Smooth muscle cell (in vitro differentiated cells): ENCODE measurements at regions not wholly inside any gene's neighbourhood (a gene's known extent, or its start where the extent isn't known, plus 50 kb on each side); places are given as distances from the start of the nearest gene placed in this dataset.

Experiments used
- DNase-seq: peaks from one replicate; lab custom pipeline; 2025; ENCODE audit not compliant: unreplicated experiment; lab: John Stamatoyannopoulos, UW
- H2AFZ ChIP-seq: fragments of 200-600 bp; sonication (generic); 2 replicates; pipeline ENCODE4 v1.6.0; 2016; ENCODE audit warnings: antibody characterized with exemption, low read depth, mild to moderate bottlenecking
- H3F3A ChIP-seq: fragments of 200-600 bp; sonication (generic); 2 replicates; pipeline ENCODE4 v1.6.0; 2017; ENCODE audit warnings: antibody characterized with exemption, low read depth
- H3K27ac ChIP-seq: fragments of 200-600 bp; sonication (generic); 2 replicates; pipeline ENCODE4 v1.5.1; 2016; ENCODE audit warnings: low read depth, mild to moderate bottlenecking
- H3K27me3 ChIP-seq: fragments of 200-600 bp; sonication (generic); 2 replicates; pipeline ENCODE4 v1.6.1; 2016; ENCODE audit warnings: low read depth, mild to moderate bottlenecking
- H3K36me3 ChIP-seq: fragments of 200-600 bp; sonication (generic); 2 replicates; pipeline ENCODE4 v1.5.1; 2016; ENCODE audit warnings: low read depth
- H3K4me1 ChIP-seq: fragments of 200-600 bp; sonication (generic); 2 replicates; pipeline ENCODE4 v1.5.1; 2016; ENCODE audit warnings: low read depth
- H3K4me2 ChIP-seq: fragments of 200-600 bp; sonication (generic); 2 replicates; pipeline ENCODE4 v1.6.0; 2016; ENCODE audit warnings: mild to moderate bottlenecking
- H3K4me3 ChIP-seq: fragments of 200-600 bp; sonication (generic); 2 replicates; pipeline ENCODE4 v1.5.1; 2016; ENCODE audit warnings: mild to moderate bottlenecking
- H3K79me2 ChIP-seq: fragments of 200-600 bp; sonication (generic); 2 replicates; pipeline ENCODE4 v1.6.0; 2016; ENCODE audit warnings: low read depth, mild to moderate bottlenecking
- H3K9ac ChIP-seq: fragments of 200-600 bp; sonication (generic); 2 replicates; pipeline ENCODE4 v1.6.0; 2016; ENCODE audit warnings: low read depth
- H3K9me3 ChIP-seq: fragments of 200-600 bp; sonication (generic); replicated peaks from 2 replicates; pipeline ENCODE4 v1.5.1; 2016; ENCODE audit warnings: low read depth
- H4K20me1 ChIP-seq: fragments of 200-600 bp; sonication (generic); 2 replicates; pipeline ENCODE4 v1.6.0; 2016; ENCODE audit warnings: low read depth
- CTCF ChIP-seq: fragments of 200-600 bp; sonication (generic); IDR thresholded peaks from 2 replicates; pipeline ENCODE4 v1.5.1; 2017; ENCODE audit warnings: borderline replicate concordance, mild to moderate bottlenecking, antibody characterized with exemption; ENCODE audit not compliant: insufficient read depth, poor library complexity, severe bottlenecking
- WGBS: methylation state at CpG from one replicate; pipeline ENCODE4 v1.1.7; 2016; ENCODE audit warnings: low lambda C conversion rate; 5-methylcytosine and 5-hydroxymethylcytosine counted together

- Histone ChIP-seq H3K36me3 (no peaks in the 10 kb centered on the region), H3K79me2 (no peaks in the 10 kb centered on the region), H3K4me2 (no peak overlapping the region), H3K9me3 (no peaks in the 10 kb centered on the region), H3F3A (peaks cover 4% of the 10 kb centered on the region), H2AFZ (no peak overlapping the region), H3K4me1 (peaks cover 11% of the 10 kb centered on the region), H4K20me1 (no peaks in the 10 kb centered on the region), H3K27me3 (no peaks in the 10 kb centered on the region), H3K9ac (no peak overlapping the region), H3K4me3 (no peak overlapping the region), H3K27ac (no peak overlapping the region)
- TF ChIP-seq CTCF: no peak
- 93% methylated on average over 2 of the region's 2 CpGs for WGBS
- DNase-seq: no peak
These were observed 81.4 kb downstream of the GAS1 start for GRCh38 chr9:86865952-86866351.

GRCh38 chr9:86860006-86860405 lies 87.3 kb downstream of the GAS1 start:
- Histone ChIP-seq H3K27me3 (no peaks in the 10 kb centered on the region), H3K4me3 (no peak overlapping the region), H3K79me2 (no peaks in the 10 kb centered on the region), H2AFZ (no peak overlapping the region), H3F3A (no peaks in the 10 kb centered on the region), H3K9ac (no peak overlapping the region), H3K4me2 (no peak overlapping the region), H3K27ac (no peak overlapping the region), H3K4me1 (peaks cover 6% of the 10 kb centered on the region), H3K9me3 (no peaks in the 10 kb centered on the region), H4K20me1 (no peaks in the 10 kb centered on the region), H3K36me3 (no peaks in the 10 kb centered on the region)
- no peak for DNase-seq
- no peak for TF ChIP-seq CTCF
- WGBS: 81% methylated on average over 6 of the region's 6 CpGs

GRCh38 chr9:86859056-86859455 lies 88.2 kb downstream of the GAS1 start:
- no peak for TF ChIP-seq CTCF
- Histone ChIP-seq H4K20me1 (no peaks in the 10 kb centered on the region), H3K4me1 (peaks cover 9% of the 10 kb centered on the region), H3K4me3 (no peak overlapping the region), H3K79me2 (no peaks in the 10 kb centered on the region), H3K4me2 (no peak overlapping the region), H3K9ac (no peak overlapping the region), H3F3A (no peaks in the 10 kb centered on the region), H2AFZ (no peak overlapping the region), H3K27me3 (no peaks in the 10 kb centered on the region), H3K9me3 (no peaks in the 10 kb centered on the region), H3K27ac (no peak overlapping the region), H3K36me3 (no peaks in the 10 kb centered on the region)
- WGBS: 57% methylated on average over 3 of the region's 3 CpGs
- DNase-seq: no peak

GRCh38 chr9:86858009-86858408 lies 89.3 kb downstream of the GAS1 start:
- no peak for TF ChIP-seq CTCF
- Histone ChIP-seq H3K27ac (no peak overlapping the region), H3K9ac (no peak overlapping the region), H2AFZ (no peak overlapping the region), H3K27me3 (no peaks in the 10 kb centered on the region), H3K4me2 (no peak overlapping the region), H4K20me1 (no peaks in the 10 kb centered on the region), H3K79me2 (no peaks in the 10 kb centered on the region), H3K4me3 (no peak overlapping the region), H3K36me3 (no peaks in the 10 kb centered on the region), H3F3A (no peaks in the 10 kb centered on the region), H3K9me3 (no peaks in the 10 kb centered on the region), H3K4me1 (peaks cover 9% of the 10 kb centered on the region)
- 80% methylated on average over 1 of the region's 1 CpG for WGBS
- no peak for DNase-seq
